Gastrocnemius medialis (tissue), 4 donors: ENCODE measurements at regions not wholly inside any gene's neighbourhood (a gene's known extent, or its start where the extent isn't known, plus 50 kb on each side); places are given as distances from the start of the nearest gene placed in this dataset.

Experiments
- ATAC-seq, 2 donors: fragments of 150-250 bp; one replicate each; pipeline ENCODE4 v1.9.1; 2016
- DNase-seq, 2 donors: peaks; one replicate each; pipeline ENCODE4 v3.0.0-alpha.2; 2019
- H3K27ac ChIP-seq, 4 donors: fragments of 200-600 bp; sonication (generic); 1 replicate in 1 of 4; 2 replicates in 3 of 4; pipeline ENCODE4 v1.5.1; 2016 to 2018; ENCODE audit warnings: mild to moderate bottlenecking in 2 of 4, moderate library complexity in 1 of 4
- H3K27me3 ChIP-seq, 3 donors: fragments of 200-600 bp; sonication (generic) in 2 of 3; 1 replicate in 1 of 3; 2 replicates in 2 of 3; pipeline versions ENCODE4 v1.5.1 to v1.6.0; 2016 to 2019; ENCODE audit warnings: mild to moderate bottlenecking in 1 of 3, moderate library complexity in 1 of 3
- H3K36me3 ChIP-seq, 2 donors: fragments of 200-600 bp; sonication (generic) in 1 of 2; one replicate each; pipeline ENCODE4 v1.5.1; 2017 to 2018
- H3K4me1 ChIP-seq, 2 donors: fragments of 200-600 bp; sonication (generic) in 1 of 2; one replicate each; pipeline ENCODE4 v1.5.1; 2016 to 2017; ENCODE audit warnings: mild to moderate bottlenecking in 2 of 2
- H3K4me3 ChIP-seq, 4 donors: fragments of 200-600 bp; sonication (generic) in 3 of 4; 1 replicate in 1 of 4; 2 replicates in 3 of 4; pipeline ENCODE4 v1.5.1; 2016 to 2019; ENCODE audit warnings: mild to moderate bottlenecking in 2 of 4
- H3K9me3 ChIP-seq, 3 donors: fragments of 200-600 bp; sonication (generic) in 2 of 3; 1 replicate in 1 of 3; 2 replicates in 2 of 3; pipeline ENCODE4 v1.5.1; 2016 to 2019
- CTCF ChIP-seq, 5 experiments: fragments of 450-650 bp in 3 of 5; fragments of 200-600 bp in 2 of 5; sonication (generic) in 2 of 5; IDR thresholded peaks in 4 of 5; conservative IDR thresholded peaks in 1 of 5; 1 replicate in 4 of 5; 2 replicates in 1 of 5; pipeline ENCODE4 v1.5.1; 2016 to 2019; ENCODE audit warnings: antibody characterized with exemption in 5 of 5, mild to moderate bottlenecking in 3 of 5, moderate library complexity in 3 of 5
- POLR2A ChIP-seq, 2 donors: fragments of 450-650 bp; IDR thresholded peaks; one replicate each; pipeline ENCODE4 v1.6.1; 2017; ENCODE audit warnings: antibody characterized with exemption in 2 of 2, mild to moderate bottlenecking in 2 of 2, moderate library complexity in 2 of 2
- in situ Hi-C, 4 donors: fragments of 200-750 bp; cut with MboI; loops; one replicate each; pipeline versions ENCODE4 v1.15.0 to v1.8.0; 2017; ENCODE audit warnings: low sequenced_read_pairs in 4 of 4
- intact Hi-C: fragments of 100-400 bp; cut with DNase I; formaldehyde crosslinking; loops from one replicate; pipeline ENCODE4 v1.15.1; 2023; ENCODE audit warnings: low total_unique reads

DNA sequence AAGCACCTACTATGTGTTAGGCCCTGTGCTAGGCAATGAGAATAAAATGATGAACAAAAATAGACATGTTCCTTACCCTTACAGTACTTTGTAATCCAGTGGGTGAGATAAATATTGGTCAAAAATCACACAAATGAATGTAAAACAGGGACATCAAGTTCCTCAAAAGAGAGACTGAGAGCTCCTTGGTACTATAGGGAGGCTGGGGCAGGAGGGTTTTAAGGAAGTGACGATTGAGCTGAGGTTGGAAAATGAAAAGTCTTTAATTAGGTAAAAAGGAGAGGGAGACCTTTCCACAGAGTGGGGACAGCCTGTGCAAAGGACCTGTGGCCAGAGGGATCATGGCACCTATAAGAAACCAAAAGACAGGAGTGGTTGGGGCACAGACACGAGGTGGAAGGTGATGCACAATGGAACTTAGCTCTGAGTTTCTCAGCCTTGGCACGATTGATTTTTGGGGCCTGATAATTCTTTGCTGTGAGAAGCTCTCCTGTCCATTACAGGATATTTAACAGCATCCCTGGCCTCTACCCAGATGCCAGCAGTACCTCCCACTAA, 140.3 kb downstream of the CEP57L1 start:
- DNase-seq (no peak), ATAC-seq (no peak)
- Histone ChIP-seq H3K36me3 (no peaks in the 10 kb centered on the region), H3K9me3 (no peaks in the 10 kb centered on the region), H3K27me3 (no peaks in the 10 kb centered on the region), H3K4me3 (no peak overlapping the region), H3K27ac (no peak overlapping the region), H3K4me1 (peaks cover 18 to 19% of the 10 kb centered on the region in 2 donors)
- intact Hi-C loops: no loop called here
- TF ChIP-seq POLR2A (IDR thresholded peaks at IDR 0.05) (no peak), CTCF (IDR thresholded peaks at IDR 0.05 in 4 of 5, conservative IDR thresholded peaks at IDR 0.05 in 1 of 5) (no peak)
- in situ Hi-C loops: no loop called here

GRCh38 chr6:109230453-109230852, 135.1 kb downstream of the CEP57L1 start:
- no peak for TF ChIP-seq POLR2A (IDR thresholded peaks at IDR 0.05)
- TF ChIP-seq CTCF (IDR thresholded peaks at IDR 0.05 in 4 of 5, conservative IDR thresholded peaks at IDR 0.05 in 1 of 5): no peak
- Histone ChIP-seq H3K4me3 (no peak overlapping the region), H3K27me3 (no peaks in the 10 kb centered on the region), H3K36me3 (no peaks in the 10 kb centered on the region), H3K4me1 (peaks cover under 1 to 1% of the 10 kb centered on the region in 2 donors), H3K9me3 (no peaks in the 10 kb centered on the region), H3K27ac (no peak overlapping the region)
- intact Hi-C loops (no loop called here), in situ Hi-C loops (no loop called here)
- DNase-seq: no peak
- no peak for ATAC-seq

DNA sequence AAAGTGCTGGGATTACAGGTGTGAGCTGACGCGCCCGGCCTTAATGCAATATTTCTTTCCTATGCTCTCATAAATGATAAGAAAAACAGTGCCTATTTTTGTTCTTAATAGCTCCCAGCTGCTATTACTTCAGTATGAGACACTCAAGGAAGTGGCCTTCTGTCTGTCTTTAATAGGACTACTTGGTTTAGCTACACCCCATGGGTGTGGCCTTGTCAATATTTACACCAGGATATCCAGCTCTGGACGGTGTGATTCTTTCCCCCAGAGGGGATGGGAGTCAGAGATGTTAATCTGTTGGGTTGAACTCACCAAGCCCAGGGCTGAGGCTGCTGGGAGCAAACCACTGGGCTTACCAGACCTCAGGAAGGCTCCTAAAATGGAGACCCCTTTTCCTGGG, 134.2 kb downstream of the CEP57L1 start:
- intact Hi-C loops: no loop called here
- DNase-seq (no peak), ATAC-seq (no peak)
- Histone ChIP-seq H3K27ac (no peak overlapping the region), H3K9me3 (no peaks in the 10 kb centered on the region), H3K36me3 (no peaks in the 10 kb centered on the region), H3K4me3 (no peak overlapping the region), H3K27me3 (no peaks in the 10 kb centered on the region), H3K4me1 (peaks cover 10 to 11% of the 10 kb centered on the region in 2 donors)
- TF ChIP-seq POLR2A (IDR thresholded peaks at IDR 0.05) (no peak), CTCF (IDR thresholded peaks at IDR 0.05 in 4 of 5, conservative IDR thresholded peaks at IDR 0.05 in 1 of 5) (no peak)
- in situ Hi-C loops: no loop called here

DNA sequence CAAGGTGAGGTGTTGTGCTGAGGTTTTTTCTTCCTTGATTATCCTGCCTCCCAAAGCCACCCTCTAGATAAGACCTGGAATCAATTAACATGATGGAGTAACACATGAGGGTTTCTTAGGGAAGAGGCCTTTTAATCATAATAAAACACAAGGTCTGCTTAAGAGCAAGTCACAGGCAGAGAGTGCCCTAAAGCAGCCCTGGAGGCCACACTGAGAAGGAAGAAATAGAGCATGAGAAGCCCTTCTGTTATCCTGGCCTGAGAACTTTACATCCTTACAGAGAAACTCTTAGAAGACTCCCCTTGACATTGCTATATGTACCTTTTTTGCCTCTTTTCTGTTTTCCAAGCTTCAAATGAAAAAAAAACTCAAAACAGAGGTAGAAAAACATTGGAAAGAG, 132.3 kb downstream of the CEP57L1 start:
- no peaks in the 10 kb centered on the region for H3K36me3 ChIP-seq
- H3K4me3 ChIP-seq: no peak overlapping the region
- TF ChIP-seq CTCF (IDR thresholded peaks at IDR 0.05 in 4 of 5, conservative IDR thresholded peaks at IDR 0.05 in 1 of 5) (no peak), POLR2A (IDR thresholded peaks at IDR 0.05) (no peak)
- H3K4me1 ChIP-seq: peaks cover 26% of the 10 kb centered on the region in 2 donors
- ATAC-seq (no peak), DNase-seq (no peak)
- no peaks in the 10 kb centered on the region for H3K27me3 ChIP-seq
- in situ Hi-C loops: no loop called here
- intact Hi-C loops: no loop called here
- H3K9me3 ChIP-seq: no peaks in the 10 kb centered on the region
- no peak overlapping the region for H3K27ac ChIP-seq

- no peak overlapping the region for H3K4me3 ChIP-seq
- ATAC-seq (no peak), DNase-seq (no peak)
- H3K36me3 ChIP-seq: no peaks in the 10 kb centered on the region
- H3K4me1 ChIP-seq: peaks cover 26 to 36% of the 10 kb centered on the region in 2 donors
- no peaks in the 10 kb centered on the region for H3K27me3 ChIP-seq
- in situ Hi-C loops (no loop called here), intact Hi-C loops (loop anchor here (1.0 kb wide), 1 partner anchor 14 kb away; no protein-coding TSS in a partner anchor)
- H3K9me3 ChIP-seq: no peaks in the 10 kb centered on the region
- TF ChIP-seq POLR2A (IDR thresholded peaks at IDR 0.05): no peak
- no peak for TF ChIP-seq CTCF (IDR thresholded peaks at IDR 0.05 in 4 of 5, conservative IDR thresholded peaks at IDR 0.05 in 1 of 5)
- H3K27ac ChIP-seq: no peak overlapping the region
These were observed 131.0 kb downstream of the CEP57L1 start for GRCh38 chr6:109226353-109226752.
